Body of pancreas (tissue), 4 donors: ENCODE measurements at regions not wholly inside any gene's neighbourhood (a gene's known extent, or its start where the extent isn't known, plus 50 kb on each side); places are given as distances from the start of the nearest gene placed in this dataset.

ENCODE experiments used
- ATAC-seq: fragments of 150-250 bp; one replicate; pipeline ENCODE4 v1.9.1; 2016
- DNase-seq, 4 donors: peaks; one replicate each; pipeline ENCODE4 v3.0.0-alpha.2; 2019
- H3K27ac ChIP-seq, 4 donors: fragments of 200-600 bp; sonication (generic); 1 replicate in 3 of 4; 2 replicates in 1 of 4; pipeline versions ENCODE4 v1.5.1 to v1.6.1; 2016 to 2019; ENCODE audit warnings: mild to moderate bottlenecking in 1 of 4, mixed read lengths in 1 of 4, moderate library complexity in 1 of 4
- H3K27me3 ChIP-seq, 2 donors: fragments of 200-600 bp; sonication (generic); one replicate each; pipeline ENCODE4 v1.6.0; 2016; ENCODE audit warnings: mild to moderate bottlenecking in 1 of 2
- H3K36me3 ChIP-seq, 2 donors: fragments of 200-600 bp; sonication (generic); replicated peaks in 1 of 2; 2 replicates each; pipeline ENCODE4 v1.5.1; 2016; ENCODE audit warnings: low read depth in 2 of 2; ENCODE audit not compliant: insufficient read depth in 1 of 2
- H3K4me1 ChIP-seq: fragments of 200-600 bp; sonication (generic); one replicate; pipeline ENCODE4 v1.6.0; 2016
- H3K4me3 ChIP-seq, 2 donors: fragments of 200-600 bp; sonication (generic); 1 replicate in 1 of 2; 2 replicates in 1 of 2; pipeline ENCODE4 v1.5.1; 2016 to 2019
- H3K9me3 ChIP-seq, 3 donors: fragments of 200-600 bp; sonication (generic); 1 replicate in 2 of 3; 2 replicates in 1 of 3; pipeline ENCODE4 v1.5.1; 2016
- POLR2A ChIP-seq, 3 donors: fragments of 450-650 bp; IDR thresholded peaks; one replicate each; pipeline ENCODE4 v1.6.1; 2016; ENCODE audit warnings: antibody characterized with exemption in 3 of 3, mild to moderate bottlenecking in 2 of 3
- WGBS, 2 donors: methylation state at CpG; one replicate each; pipeline ENCODE4 v1.1.5; 2017; 5-methylcytosine and 5-hydroxymethylcytosine counted together
- intact Hi-C: fragments of 100-400 bp; cut with DNase I; formaldehyde crosslinking; loops from one replicate; pipeline ENCODE4 v1.15.1; 2023
- TF ChIP-seq, protein P1 (sequence below), 7 experiments: fragments of 450-650 bp in 4 of 7; fragments of 200-600 bp in 3 of 7; sonication (generic) in 3 of 7; IDR thresholded peaks; one replicate each; pipeline ENCODE4 v1.5.1; 2016 to 2019; ENCODE audit warnings: antibody characterized with exemption in 7 of 7

DNA sequence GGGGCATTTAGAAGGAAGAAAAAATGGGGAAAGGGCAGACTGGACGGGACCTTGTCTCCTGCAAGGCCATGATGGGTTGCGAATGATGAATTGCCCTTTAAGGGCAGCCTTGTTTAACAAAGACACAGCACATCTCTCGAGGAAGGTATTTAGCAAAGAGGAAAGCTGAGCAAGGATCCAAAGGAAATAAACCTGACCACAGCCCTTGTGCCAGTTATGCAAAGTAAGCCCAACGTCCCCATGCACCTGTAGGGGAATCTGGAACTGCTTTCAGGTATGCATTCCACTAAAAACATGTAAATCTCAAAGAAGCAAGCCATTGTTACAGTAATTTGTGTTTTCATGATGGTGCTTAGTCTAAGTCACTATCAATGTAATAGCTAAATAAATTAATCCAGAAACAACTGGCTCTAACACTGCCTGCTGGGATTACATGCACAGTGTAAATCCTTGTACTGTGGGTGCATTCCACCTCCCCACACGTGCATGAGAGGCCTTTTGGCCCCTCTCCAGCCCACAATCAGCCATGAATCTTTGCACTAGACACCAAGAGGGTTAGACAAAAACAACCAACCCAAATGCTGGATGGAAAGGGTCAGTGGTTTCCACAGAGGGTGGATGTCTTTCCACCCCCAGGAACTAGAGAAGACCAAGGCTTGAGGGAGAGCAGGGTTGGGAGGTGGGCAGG lies 228.8 kb upstream of the KAZN start:
- 23 to 31% methylated on average over 5 of the region's 5 CpGs for WGBS, 2 donors
- intact Hi-C loops: no loop called here

DNA sequence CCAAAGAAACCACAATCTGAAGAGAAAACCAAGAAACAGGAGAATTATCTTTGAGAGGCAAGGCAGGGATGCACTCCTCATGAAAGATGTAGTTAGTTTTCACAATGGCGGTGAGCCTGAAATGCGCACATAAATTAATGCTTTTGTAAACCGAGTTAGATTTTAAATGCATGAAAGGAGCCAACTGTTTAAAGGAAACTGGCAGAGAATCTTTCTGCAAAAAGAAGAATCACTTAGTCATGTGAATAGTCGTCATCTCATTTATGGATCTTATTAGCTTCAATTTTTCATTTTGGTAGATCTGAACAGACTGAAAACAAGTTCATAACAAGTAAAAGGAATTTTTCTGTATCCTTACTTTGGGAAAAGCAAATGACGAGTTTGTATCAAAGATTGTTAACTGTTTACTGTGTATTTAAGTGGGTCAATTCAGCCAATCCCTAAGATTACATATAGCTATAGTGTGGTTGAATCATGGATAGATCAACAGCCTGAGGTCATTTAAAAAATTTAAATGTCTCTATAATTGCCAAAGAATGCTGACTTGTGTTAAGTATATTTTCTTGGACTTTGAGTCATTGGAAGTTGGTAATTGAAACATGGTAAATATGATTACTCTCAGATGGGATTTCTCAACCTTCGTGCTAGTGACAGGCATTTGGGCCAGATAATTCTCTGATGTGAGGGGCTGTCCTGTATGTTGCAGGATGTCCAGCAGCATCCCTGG lies 226.6 kb upstream of the KAZN start:
- Histone ChIP-seq H3K4me1 (no peaks in the 10 kb centered on the region), H3K27me3 (no peaks in the 10 kb centered on the region), H3K27ac (no peak overlapping the region), H3K4me3 (no peak overlapping the region), H3K9me3 (no peaks in the 10 kb centered on the region), H3K36me3 (no peaks in the 10 kb centered on the region)
- TF ChIP-seq, protein P1, sequence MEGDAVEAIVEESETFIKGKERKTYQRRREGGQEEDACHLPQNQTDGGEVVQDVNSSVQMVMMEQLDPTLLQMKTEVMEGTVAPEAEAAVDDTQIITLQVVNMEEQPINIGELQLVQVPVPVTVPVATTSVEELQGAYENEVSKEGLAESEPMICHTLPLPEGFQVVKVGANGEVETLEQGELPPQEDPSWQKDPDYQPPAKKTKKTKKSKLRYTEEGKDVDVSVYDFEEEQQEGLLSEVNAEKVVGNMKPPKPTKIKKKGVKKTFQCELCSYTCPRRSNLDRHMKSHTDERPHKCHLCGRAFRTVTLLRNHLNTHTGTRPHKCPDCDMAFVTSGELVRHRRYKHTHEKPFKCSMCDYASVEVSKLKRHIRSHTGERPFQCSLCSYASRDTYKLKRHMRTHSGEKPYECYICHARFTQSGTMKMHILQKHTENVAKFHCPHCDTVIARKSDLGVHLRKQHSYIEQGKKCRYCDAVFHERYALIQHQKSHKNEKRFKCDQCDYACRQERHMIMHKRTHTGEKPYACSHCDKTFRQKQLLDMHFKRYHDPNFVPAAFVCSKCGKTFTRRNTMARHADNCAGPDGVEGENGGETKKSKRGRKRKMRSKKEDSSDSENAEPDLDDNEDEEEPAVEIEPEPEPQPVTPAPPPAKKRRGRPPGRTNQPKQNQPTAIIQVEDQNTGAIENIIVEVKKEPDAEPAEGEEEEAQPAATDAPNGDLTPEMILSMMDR (IDR thresholded peaks at IDR 0.05): no peak
- TF ChIP-seq POLR2A (IDR thresholded peaks at IDR 0.05): no peak
- no peak for DNase-seq
- 56 to 57% methylated on average over 6 of the region's 6 CpGs for WGBS, 2 donors
- ATAC-seq: no peak
- intact Hi-C loops: no loop called here

More for the DNA sequence above, 228.8 kb upstream of the KAZN start:
- Histone ChIP-seq H3K27ac (no peak overlapping the region), H3K9me3 (no peaks in the 10 kb centered on the region), H3K4me1 (no peaks in the 10 kb centered on the region), H3K27me3 (no peaks in the 10 kb centered on the region), H3K4me3 (no peak overlapping the region), H3K36me3 (no peaks in the 10 kb centered on the region)
- ATAC-seq: no peak
- TF ChIP-seq, protein P1 (IDR thresholded peaks at IDR 0.05): no peak
- TF ChIP-seq POLR2A (IDR thresholded peaks at IDR 0.05): no peak
- no peak for DNase-seq

DNA sequence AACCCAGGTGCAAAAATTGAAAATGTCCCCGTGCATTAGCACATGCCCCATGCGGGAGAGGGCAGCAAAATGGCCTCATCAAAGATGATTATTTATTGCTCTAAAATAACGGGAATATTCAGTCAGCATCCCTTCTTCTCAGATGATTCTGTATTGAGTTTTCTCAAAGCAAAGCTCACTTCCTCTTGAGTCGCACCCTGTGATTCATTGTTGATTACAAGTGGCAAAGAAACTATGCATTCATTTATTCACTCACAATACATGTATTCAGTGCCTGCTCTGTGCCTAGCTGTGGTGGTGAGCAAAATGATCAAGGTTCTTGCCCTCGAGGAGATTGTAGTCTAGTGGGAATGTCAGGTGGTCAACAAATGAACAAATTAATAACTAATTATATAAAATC lies 226.0 kb upstream of the KAZN start:
- Histone ChIP-seq H3K4me3 (no peak overlapping the region), H3K27ac (no peak overlapping the region), H3K27me3 (no peaks in the 10 kb centered on the region), H3K36me3 (no peaks in the 10 kb centered on the region), H3K9me3 (no peaks in the 10 kb centered on the region), H3K4me1 (no peaks in the 10 kb centered on the region)
- no peak for DNase-seq
- TF ChIP-seq, protein P1 (IDR thresholded peaks at IDR 0.05): no peak
- TF ChIP-seq POLR2A (IDR thresholded peaks at IDR 0.05): no peak
- 69 to 71% methylated on average over 5 of the region's 5 CpGs for WGBS, 2 donors
- intact Hi-C loops: no loop called here
- no peak for ATAC-seq

DNA sequence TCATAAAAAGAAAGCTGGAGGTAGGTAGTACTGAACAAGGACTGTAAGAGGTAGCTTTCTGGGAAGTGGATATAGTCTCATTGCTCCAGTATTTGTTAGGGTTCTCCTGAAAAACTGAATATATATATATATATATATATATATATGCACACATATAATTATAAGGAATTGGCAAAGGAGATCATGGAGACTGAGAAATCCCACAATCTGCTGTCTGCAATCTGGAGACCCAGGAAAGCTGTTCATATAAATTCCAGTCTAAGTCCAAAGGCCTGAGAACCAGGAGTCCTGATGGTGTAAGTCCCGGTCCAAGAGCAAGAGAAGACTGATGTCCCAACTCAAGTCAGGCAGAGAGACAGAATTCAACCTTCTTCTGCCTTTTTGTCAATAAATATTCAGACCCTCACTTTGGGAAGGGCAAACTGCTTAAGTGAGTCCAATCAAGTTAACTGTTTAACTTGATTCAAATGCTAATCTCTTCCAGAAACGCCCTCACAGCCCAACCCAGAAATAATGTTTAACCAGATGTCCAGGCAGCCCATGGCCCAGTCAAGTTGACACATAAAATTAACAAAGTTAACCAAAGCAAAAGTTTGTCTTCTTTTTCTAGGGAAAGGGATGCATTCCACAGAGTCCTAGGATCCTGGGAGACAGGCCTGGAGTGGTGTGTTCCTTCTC lies 225.3 kb upstream of the KAZN start:
- Histone ChIP-seq H3K4me3 (no peak overlapping the region), H3K4me1 (no peaks in the 10 kb centered on the region), H3K36me3 (no peaks in the 10 kb centered on the region), H3K9me3 (no peaks in the 10 kb centered on the region), H3K27ac (no peak overlapping the region), H3K27me3 (no peaks in the 10 kb centered on the region)
- intact Hi-C loops: no loop called here
- 46 to 49% methylated on average over 2 of the region's 2 CpGs for WGBS, 2 donors
- TF ChIP-seq, protein P1 (IDR thresholded peaks at IDR 0.05): no peak
- TF ChIP-seq POLR2A (IDR thresholded peaks at IDR 0.05): no peak
- DNase-seq (no peak), ATAC-seq (no peak)
